NCI-H146 (cell line): ENCODE measurements at regions not wholly inside any gene's neighbourhood (a gene's known extent, or its start where the extent isn't known, plus 50 kb on each side); places are given as distances from the start of the nearest gene placed in this dataset.

ENCODE experiments used
- DNase-seq: peaks from one replicate; lab custom pipeline; 2025; lab: John Stamatoyannopoulos, UW

- no peak for DNase-seq
Observed at GRCh38 chr9:89554307-89555035, 50.3 kb upstream of the GADD45G start.

- no peak for DNase-seq
Observed at GRCh38 chr9:89553451-89554010, 51.3 kb upstream of the GADD45G start.

DNA sequence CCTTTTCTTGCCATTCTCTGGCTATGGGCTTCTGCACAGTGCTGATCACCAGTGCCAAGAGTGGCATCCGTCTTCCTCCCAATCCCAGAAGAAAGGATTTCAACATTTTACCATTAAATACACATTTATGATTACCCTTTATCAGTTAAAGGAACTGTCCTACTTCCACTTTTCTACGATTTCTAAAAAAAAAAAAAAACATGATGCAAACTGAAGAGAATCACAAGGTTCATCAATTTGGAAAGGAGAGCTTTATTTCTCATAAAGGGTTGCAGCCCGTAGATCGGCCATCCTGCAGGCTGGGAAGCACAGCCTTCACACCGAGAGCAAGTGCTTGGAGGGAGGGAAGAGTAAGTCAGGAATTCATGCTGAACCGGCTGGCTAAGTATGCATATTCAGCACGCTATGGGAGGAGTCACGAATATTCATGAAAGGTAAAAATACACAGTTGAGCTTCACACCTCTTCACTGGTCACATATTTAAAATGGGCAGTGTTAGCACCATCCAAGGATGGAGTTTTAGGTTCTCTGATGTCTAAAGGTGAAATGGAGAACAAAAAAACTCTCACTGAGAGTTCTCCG is 52.5 kb upstream of the SEMA4D start:
- DNase-seq: no peak

DNA sequence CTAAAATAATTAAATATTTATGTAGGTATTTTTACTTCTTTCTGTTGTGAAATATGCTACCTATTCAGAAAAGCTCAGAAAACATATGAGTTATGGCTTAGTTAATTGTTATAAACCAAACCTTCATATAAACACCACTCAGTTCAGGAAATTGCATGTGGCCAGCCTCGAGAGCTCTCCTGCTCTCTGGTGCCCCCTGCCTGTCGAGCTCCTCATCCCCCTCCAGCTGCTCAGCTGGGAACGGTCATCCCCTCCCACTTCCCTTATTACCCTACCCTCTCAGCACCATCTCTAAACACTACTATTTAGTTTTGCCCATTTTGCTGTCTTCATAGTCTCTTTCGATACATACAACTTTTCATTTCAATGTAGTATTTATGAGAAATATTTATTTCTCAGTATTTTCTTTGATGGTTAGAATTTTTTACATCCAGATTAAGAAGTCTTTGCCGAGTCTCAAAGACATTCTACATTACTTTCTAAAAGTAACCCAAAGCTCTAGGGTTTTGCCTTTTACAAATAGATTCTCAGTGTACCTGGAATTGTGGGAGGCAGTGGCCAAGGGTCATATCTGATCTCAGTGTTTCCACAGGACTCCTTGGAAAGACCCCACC is 51.2 kb upstream of the SEMA4D start:
- DNase-seq: peak; percentile 56

- no peak for DNase-seq
Observed at GRCh38 chr9:89548071-89548638, 50.2 kb upstream of the SEMA4D start.
